Limb (tissue), 2 donors: ENCODE measurements at regions not wholly inside any gene's neighbourhood (a gene's known extent, or its start where the extent isn't known, plus 50 kb on each side); places are given as distances from the start of the nearest gene placed in this dataset.
"Not testable (repeated sequence)": the region's sequence is repeated elsewhere in the genome, so short reads cannot be mapped to it uniquely, and the experiment has no call there.

ENCODE experiments used
- DNase-seq, 2 donors: peaks; one replicate each; pipeline ENCODE4 v3.0.0-alpha.2; 2016; ENCODE audit errors: extremely low spot score in 2 of 2

DNA sequence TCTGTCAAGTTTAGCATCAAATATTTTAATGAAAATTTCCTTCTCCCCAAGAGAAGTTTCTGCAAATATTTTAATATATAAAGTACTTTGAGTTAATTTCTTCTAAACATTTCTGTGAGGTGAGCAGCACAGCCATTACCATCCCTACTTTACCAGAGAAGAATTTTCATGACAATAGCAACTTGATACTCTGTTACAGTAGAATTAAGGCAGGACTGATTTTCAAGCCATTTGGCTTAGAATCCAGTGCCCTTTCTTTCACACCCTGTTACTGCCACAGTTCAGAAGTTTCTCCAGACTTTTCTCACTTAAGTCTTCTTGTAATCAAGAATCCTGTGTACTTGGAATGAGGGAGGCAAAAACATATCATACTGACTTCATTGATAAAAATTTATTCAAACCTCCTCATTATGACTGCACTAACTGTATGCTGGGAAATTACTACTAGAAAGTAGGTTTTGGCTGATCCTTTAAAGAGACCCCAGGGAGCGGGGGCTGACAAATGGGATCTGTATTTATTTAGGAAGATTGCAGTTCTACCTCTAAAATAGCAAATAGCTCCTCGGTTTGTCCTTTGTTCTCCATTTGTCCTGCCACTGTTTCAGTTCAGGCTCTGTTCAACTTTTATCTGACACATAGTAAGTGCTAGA, 557.0 kb upstream of the SGO1 start:
- peak in 1 of 2 donors; percentile 16 for DNase-seq

DNA sequence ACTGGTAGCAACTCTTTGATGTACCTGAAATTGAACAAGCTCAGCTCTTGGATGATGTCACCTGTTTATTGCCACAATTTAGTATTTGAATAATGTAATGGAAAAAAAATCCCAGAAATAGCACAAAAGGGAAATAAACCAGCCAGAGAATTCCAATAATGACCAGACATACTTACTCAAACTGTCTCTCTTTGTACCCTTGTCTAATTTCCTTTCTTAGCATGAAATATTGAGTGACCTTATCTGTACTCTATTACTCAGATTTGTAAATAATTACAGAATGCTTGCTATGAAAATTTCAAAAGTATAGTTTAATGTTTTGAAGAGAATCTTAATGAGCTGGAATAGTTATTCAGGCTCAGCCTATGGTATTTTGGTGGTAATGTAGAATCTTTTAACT, 555.4 kb upstream of the SGO1 start:
- DNase-seq, result no peak

DNA sequence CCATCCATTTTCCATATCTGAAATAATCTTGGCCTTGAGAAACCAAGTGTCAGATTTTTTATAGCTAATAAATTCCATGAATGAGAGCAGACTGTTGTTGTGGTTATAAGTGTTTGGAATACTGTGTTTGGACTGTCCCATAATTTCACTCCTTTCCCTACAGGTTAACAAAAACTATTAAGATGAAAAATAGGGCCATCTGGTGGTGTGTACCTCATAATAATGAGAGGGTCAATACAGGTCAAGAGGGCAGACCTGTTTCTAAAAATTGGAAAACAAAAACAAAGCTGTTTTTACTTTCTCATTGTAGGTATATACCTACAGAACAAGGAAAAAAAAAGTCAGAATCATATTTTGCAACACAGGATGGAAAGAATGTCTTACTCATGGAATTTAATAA, 553.8 kb upstream of the SGO1 start:
- no peak for DNase-seq

GRCh38 chr3:20736287-20736852, 550.4 kb upstream of the SGO1 start:
- DNase-seq, result no peak

DNA sequence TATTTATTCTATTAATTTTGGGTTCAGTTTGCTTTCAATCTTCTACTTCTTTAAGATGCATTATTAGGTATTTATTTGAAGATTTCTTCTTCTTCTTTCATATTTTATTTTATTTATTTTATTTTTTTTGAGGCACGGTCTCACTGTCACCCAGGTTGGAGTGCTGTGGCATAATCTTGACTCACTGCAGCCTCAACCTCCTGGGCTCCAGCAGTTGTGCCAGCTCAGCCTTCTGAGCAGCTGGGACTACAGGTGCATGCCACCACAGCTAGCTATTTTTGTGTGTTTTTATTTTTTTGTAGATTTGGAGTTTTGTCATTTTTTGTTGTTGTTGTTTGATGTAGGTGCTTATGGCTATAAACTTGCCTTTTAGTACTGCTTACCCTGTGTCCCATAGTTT, 543.2 kb upstream of the SGO1 start:
- no peak for DNase-seq

- DNase-seq, result no peak
Observed at GRCh38 chr3:20726786-20727185, 540.8 kb upstream of the SGO1 start.

DNA sequence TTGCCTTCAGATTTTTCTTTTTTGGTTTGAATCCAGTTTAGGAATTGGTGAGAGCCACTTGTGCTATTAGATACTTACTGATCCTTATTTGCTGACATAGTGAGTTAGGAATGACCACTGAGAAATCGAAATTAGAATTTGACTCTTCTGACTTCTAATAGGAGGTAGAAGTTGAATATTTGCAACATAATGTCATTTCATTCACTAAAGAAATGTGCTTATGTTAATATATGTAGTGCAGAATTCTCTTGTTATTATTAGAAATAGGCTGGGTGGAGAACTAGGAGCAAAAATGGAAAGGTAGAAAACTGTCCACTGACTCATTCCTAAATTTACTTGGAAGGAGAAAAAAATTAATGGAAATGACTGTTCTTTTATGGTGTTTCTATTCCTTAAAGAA, 538.2 kb upstream of the SGO1 start:
- DNase-seq, result no peak

DNA sequence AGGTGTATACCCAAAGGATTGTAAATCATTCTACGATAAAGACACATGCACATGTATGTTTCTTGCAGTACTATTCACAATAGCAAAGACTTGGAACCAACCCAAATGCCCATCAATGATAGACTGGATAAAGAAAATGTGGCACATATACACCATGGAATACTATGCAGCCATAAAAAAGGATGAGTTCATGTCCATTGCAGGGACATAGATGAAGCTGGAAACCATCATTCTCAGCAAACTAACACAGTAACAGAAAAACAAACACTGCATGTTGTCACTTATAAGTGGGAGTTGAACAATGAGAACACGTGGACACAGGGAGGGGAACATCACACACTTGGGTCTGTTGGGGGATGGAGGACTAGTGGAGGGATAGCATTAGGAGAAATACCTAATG, 530.4 kb upstream of the SGO1 start:
- DNase-seq, result not testable (repeated sequence)

DNA sequence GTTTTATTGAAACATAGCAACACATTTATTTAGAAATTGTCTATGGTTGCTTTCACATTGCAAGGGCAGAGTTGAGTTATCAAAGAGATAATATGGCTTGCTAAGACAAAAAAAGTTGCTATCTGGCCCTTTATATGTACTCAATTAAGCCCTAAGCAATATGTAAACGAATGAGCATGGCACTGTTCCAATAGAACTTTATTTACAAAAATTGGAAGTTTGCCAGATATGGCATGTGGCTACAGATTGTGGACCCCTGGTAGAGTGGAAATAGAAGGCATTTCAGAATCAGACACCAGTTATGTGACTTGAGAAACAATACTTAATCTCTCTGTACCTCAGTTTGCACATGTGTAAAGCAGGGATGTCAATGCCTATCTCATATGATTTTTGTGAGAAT, 515.6 kb upstream of the SGO1 start:
- DNase-seq, result no peak

GRCh38 chr3:20700714-20701113, 514.7 kb upstream of the SGO1 start:
- DNase-seq, result no peak

DNA sequence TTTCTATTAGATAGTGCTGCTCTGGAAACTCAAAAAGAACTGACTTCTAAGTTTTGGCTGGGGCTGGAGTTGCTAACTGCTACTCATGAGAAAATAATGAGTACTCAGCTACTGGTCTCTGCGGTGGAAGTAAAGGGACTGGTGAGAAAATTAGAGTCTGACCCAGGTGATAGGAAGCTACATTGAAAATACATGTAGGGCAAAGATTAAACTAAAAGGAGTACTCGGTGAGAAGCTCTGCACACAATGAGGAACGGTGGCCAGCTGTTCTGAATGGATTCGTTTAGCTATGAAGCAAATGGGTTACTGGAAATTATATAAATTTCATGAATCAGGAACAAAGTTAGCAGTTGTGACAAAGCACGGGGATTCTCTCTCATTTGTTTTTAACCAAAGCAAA, 512.9 kb upstream of the SGO1 start:
- DNase-seq, result no peak

DNA sequence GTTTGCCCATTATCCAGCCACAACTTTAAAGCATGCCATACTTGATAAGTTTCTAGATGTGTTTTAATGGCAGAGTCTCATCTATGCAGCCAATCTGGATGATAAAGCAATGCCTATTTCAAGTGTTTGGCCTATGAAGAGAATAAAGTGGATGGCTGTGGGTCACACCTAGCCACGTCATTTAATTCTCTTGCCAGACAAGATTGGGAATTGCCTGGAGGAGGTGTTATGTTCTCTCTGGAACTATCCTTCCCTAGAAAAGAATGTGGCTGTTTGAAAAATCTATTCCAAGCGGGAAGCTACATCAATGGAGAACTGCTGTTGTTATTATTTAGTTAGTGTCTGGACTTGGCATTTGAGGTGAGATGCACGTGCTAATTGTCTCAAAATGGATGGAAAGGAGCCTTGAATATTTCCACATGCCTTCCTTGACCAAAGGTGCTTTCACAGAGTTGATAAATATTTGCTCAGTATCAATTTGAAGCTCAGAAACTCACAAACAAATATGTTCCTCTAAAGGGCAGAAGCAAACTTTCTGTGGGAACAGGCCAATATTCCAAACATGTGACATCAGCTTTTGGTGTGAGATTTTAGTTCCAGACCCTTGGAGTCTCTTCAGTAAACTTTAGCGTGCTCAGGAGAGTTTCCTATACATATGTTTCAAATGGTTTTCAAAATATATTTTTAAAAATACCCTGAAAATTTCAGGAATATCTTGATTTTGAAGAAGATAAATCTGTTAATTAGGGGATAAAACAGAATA, 510.6 kb upstream of the SGO1 start:
- no peak for DNase-seq

GRCh38 chr3:20692675-20693074, 506.7 kb upstream of the SGO1 start:
- peak in 1 of 2 donors; percentile 25 for DNase-seq

GRCh38 chr3:20683910-20684309, 497.9 kb upstream of the SGO1 start:
- peak in 1 of 2 donors; percentile 83 for DNase-seq

DNA sequence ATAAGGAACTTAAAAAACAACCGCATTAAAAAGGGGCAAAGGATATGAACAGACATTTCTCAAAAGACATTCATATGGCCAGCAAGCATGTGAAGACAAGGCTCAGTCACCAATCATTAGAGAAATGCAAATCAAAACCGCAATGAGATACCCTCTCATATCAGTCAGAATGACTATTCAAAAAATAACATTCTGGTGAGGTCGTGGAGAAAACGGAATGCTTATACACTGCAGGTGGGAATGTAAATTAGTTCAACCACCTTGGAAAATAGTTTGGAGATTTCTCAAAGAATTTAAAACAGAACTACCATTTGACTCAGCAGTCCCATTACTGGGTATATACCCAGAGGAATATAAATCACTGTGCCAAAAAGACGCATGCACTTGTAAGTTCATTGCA, 496.6 kb upstream of the SGO1 start:
- no peak for DNase-seq

- DNase-seq, result no peak
Observed at GRCh38 chr3:20680990-20681628, 495.1 kb upstream of the SGO1 start.

GRCh38 chr3:20673866-20674265, 487.9 kb upstream of the SGO1 start:
- DNase-seq, result no peak

GRCh38 chr3:20669675-20670074, 483.7 kb upstream of the SGO1 start:
- DNase-seq, result no peak

- peak in 1 of 2 donors; percentile 29 for DNase-seq
Observed at GRCh38 chr3:20669184-20669583, 483.2 kb upstream of the SGO1 start.

DNA sequence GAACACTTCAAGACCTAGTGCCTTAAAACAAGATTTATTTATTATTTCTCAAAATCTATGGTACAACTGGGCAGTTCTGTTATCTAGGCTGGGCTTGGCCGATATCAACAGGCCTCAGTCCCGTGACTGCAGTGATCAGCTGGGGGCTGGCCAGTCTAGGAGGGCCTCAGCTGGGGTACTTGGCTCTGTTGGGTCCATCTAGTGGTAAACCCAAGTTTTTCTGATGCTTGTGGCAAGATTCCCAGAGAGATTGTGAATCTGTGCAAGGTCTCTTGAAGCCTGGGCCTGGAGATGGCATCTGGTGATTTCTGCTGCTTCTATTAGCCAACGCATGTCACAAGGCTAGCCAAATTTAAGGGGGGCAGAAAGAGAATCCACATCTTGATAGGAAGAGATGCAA, 482.4 kb upstream of the SGO1 start:
- DNase-seq, result no peak

DNA sequence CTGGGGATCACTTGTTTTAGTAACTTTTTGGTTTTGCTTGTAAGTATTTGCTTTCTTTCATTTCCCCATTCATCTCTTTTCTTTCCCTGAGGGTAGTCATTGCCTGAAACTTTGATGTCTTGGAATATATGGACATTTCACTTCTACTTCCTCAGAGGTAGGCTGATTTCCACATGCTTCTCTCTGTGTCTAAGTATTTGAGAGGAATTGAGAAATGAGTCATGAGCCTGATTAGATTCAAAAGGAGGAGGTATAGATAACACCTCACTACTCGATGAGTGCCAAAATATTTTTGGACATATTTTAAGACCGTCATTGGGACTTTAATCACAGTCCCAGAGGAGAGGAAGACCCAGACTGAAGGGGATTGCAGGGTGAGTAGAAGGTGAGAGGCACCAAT, 480.1 kb upstream of the SGO1 start:
- no peak for DNase-seq

DNA sequence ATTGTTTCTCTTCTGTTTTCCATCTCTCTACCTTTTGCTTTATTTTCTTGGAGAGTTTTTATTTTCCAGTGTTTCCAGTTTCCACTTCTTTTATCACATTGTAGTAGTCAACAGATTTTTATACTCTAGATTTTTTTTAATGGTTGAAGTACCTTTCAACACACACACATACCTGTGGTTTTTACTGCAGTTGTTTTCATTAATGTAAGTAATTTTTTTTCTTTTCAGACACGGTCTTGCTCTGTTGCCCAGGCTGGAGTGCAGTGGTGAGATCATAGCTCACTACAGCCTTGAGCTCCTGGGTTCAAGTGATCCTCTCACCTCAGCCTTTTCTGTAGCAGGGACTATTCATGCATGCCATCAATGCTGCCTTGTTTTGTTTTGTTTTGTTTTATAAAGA, 472.5 kb upstream of the SGO1 start:
- DNase-seq, result no peak
